MV-4-11 (cell line): ENCODE measurements at regions not wholly inside any gene's neighbourhood (a gene's known extent, or its start where the extent isn't known, plus 50 kb on each side); places are given as distances from the start of the nearest gene placed in this dataset.

Experiments used
- DNase-seq: peaks from one replicate; lab custom pipeline; 2025; lab: John Stamatoyannopoulos, UW

DNA sequence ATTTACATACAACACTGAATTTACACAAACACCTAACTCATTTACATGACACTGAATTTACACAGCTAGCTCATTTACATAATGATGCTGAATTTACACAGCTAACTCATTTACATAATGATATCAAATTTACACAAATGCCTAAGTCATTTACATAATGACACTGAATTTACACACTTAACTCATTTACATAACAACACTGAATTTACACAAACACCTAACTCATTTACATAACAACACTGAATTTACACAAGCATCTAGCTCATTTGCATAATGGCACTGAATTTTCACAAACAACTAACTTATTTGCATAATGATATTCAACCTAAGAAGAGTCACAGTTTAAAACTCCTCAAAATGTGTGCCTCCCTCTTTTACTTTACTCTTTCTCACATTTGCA is 511.7 kb downstream of the GALR1 start:
- DNase-seq, result no peak

DNA sequence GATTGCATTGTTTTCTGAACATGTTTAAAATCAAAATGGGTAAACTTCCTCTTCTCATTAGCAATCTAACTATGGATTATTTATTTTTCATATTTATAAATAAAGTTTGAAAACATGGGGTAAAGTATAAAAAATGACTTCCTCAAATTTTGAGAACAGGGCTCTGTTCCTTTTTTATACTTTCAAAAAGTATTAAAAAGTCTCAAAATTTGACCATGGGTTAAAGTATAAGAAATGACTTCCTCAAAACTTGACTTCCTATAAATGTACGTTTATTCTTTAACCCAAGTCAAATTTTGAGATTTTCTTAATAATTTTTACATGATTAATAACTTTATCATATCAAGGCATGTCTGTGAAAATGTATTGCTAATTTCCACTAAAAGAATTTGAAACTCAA is 512.4 kb downstream of the GALR1 start:
- DNase-seq, result peak; percentile 11

DNA sequence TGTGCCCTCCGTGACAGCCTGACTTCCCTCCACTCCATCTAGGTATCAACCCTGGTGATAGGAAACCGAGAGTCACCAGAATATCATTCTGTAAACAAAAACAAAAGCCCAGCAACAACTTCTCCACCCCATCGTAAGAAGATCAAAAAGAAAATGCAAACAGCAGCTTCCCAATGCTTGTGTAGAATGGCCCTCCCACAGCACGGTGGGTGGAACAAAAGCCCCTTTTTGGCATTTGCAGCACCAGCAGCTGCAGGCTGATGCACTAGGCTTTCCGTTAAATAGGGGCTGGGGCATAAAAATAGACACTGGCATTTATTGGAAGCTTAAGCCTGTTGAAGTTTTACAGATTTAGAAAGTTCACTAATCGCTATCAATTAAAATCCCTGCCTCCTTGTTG is 513.0 kb downstream of the GALR1 start:
- DNase-seq, result no peak

DNA sequence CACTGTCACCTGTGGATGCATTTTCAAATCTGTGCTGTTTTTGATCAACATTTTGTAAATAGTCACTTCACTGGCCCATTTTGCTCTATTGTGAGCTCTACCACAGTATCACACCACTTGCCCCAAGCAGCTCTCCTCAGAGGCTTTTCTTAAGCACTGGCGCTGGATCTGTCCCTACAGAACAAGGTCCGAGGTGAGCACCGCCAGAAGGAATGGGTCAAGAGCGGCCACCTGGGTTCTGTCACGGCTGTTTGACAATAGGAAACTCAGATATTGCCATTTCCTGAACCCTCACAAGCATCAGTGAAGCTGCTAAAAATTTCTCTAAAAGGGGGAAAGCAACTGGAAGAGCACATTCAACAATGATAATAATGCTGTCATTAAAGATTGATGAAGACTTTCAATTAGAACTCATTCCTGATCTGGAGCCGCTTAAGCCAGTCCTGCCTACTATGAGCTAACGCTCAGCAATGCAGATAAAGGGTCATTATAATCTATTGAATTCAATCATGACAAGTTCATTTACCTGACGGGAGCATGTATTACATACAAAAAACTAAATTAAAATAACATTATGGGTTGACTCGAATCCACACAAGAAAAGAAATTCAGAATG is 514.0 kb downstream of the GALR1 start:
- DNase-seq, result no peak

DNA sequence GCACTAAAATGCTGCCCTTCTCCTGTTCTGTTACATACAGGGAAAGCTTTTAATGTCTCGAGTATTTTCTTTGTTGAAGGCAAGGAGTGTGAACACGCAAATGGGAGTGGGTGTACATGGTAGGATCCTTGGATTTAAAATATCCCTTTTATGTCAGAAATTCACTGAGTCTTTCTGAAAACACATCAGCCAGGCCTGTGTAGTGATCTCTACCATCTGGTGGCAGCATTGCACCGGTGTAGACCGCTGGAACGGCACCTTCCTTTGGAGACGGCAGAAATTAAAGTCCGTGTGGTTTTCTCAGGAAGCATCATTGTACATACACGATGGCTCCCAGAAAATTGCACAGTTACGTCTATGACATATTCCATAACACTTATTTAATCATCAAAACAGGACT is 515.8 kb downstream of the GALR1 start:
- DNase-seq, result no peak

DNA sequence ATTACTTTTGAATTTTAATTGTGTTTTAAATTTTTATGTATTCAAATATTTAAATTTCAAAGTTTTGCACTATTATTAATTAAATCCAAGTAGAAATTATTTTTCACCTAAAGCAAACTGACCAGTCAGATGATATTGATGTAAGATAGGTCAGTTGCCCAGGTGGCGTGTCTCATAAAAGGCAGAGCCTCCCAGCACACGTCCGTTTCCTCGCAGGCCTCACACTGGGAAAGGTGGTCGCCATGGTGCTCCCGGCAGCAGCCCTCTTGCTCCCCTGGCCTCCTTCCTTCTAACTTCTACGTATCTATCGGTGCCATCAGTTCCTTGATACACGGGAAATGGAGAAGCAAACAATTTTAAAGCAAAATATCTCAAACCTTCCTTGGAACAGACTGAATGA is 516.8 kb downstream of the GALR1 start:
- no peak for DNase-seq

DNA sequence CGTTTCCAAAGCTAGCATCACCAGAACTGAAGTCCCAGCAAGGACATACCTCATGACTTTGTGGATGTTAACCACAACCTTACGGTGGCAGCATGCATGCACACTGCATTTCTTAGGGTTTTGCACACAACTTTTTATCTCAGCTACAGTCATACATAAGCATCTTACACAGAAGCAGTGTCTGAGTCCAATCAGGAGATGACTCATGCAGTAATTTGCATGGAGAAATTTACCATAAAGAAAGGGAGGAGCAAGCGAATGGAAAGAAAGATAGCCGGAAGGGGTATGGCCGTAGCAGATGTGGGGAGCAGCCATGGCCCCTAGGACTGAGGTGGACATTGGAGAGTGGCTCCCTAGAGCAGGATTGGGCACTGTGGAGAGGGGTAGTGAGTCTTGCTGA is 522.5 kb downstream of the GALR1 start:
- DNase-seq, result no peak

DNA sequence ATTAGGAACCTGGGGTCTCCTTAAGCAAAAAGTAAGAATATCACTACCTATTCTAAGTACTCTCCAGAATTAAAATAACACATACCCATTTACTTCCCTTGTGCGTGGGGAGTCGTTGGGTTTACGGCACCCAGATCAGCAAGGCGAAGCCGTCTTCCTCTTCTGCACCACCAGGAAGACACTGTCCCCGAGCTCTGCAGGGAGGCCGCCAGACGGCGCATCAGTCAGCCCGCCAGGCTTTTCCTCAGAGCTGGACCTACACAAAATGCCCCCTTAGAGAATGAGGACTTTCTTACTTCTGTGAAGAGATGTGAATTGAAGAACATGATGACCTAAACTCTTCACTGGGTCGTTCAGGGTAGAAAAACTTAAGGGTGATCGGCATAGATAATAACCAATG is 526.5 kb downstream of the GALR1 start:
- no peak for DNase-seq

DNA sequence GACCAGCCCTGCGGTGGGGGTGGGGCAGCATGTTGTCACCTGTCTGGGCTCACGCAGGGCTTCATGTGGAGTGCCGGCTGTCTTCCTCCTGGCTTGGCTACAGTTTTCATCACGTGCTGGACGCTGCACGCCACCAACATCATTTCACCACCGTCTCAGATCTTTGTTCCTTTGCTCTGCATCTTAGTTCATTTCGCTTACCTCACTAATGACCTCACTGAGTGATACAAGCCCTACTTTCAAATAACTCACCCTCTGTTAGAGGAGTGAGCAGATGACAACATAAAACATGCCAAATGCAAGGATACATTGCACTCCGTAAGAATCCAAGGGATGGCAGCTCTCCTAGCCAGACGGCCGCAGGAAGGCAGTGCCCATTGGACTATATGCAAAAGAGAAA is 527.5 kb downstream of the GALR1 start:
- no peak for DNase-seq

DNA sequence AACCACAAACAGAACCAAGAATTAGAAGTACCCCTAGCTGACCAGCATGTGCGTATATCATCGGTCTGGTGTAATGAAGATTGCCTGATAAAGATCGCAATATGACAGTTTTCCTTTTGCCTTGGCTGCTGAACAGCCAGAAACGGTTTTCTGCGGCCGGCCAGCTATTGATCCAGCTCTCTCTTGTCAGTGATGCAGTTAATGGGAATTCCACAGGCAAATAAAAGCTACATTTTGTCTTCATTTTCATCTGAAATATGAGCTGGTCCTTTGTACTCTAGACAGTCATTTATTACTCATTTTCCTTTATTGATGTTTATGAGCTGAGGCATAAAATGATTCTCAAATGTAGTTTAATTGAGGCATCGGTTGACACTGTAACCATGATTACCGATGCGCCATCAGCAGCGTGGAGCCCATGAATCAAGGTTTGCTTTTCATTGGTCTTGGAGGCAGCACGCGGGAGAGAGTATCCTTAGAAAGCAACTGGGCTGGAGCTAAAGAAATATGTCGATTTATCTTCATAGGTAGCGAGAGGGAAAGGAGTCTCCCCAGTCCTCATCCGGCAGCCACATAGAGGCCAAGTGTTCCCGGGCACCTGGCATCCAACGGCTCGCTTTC is 535.2 kb downstream of the GALR1 start:
- no peak for DNase-seq

DNA sequence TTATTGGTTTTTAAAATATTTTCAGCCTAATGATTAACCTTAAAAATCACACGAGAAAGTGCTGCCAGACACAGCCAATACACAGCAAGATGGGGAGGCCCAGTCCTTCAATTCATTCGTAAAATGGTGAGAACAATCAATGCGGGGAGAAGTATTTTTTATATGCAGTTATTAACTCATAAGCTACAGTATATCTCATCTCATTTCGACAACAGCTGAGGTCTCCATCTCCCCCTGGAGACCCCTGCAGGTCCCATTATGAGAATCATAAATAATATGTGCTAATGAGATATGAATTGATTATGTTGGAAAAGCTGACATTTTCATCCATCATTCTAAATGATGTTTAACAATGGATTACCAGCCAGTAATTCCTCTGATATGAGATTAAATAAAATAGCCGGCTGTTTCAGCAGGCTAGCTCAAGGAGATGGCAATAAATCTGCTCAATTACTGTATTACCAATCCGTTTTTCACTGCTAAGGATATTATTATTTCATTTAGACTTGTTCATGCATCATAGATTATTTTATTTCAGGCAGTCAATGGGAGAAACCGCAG is 535.8 kb downstream of the GALR1 start:
- DNase-seq, result no peak

DNA sequence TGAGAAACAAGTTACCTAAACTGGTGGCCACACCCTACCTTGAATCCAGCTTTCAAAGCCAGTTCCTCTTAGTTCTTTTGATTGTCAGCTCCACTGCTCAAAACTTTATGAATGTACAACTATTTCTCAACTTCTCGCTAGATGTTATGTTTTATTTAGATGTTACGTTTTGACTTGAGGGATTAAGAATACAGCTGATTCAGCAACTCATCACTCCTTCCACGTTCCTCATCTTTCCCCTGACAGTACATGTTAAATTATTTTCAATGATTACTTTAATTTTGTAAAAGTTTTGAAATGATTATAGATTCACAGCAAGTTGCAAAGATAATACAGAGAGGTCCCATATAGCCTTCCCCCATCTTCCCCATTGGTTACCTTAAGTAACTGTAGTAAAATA is 553.4 kb downstream of the GALR1 start:
- DNase-seq, result no peak

DNA sequence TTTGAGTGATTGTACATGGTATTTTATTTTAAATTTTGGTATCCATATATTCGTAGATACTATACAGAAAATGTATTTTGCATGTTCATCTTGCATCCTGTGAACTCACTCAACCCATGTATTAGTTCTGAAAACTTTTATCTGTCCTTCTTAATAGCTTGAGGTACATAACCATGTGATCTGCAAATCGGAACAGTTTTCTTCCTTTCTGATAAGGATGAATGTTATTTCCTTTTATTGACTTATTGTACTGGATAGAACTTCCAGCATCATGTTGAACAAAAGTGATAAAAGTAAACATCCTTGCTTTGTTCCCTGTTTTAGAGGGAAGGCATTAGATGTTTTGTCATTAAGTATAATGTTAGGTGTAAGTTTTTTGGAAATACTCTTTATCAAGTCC is 554.7 kb downstream of the GALR1 start:
- no peak for DNase-seq

DNA sequence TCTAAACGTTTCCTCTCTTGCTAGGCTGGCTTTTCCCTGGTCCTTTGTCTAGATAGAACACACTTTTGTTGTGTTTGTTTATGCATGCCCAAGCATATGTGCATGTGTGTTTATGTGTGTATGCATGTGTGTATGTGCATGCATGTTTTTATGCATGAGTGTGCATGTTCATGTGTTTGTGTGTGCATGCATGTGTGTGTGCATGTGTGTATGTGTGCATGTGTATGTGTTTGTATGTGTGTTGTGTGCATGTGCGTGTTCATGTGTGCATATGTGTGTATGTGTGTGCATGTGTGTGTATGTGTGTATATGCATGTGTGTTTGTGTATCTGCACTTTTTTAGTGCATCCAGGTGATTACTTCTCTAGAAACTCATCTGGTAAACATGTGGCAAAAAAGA is 558.0 kb downstream of the GALR1 start:
- no peak for DNase-seq

DNA sequence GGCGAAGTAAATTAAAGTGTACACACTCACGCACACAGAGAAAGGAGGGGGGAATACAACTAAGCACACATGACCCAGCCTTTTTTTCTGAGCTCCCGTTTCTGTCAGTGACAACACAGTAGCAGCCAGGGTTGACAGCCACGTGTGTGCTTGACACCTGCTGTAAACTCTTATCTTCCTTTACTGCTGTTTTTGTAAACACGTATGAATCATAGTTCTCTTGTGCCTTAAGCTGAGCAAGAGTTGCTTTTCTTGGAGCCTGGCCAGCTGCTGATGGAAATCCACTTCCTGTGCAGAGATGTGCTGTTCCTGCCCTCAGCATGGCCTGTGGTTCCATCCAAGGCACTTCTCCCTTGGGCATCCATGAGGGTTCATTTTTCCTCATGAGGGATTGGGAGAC is 561.9 kb downstream of the GALR1 start:
- no peak for DNase-seq

DNA sequence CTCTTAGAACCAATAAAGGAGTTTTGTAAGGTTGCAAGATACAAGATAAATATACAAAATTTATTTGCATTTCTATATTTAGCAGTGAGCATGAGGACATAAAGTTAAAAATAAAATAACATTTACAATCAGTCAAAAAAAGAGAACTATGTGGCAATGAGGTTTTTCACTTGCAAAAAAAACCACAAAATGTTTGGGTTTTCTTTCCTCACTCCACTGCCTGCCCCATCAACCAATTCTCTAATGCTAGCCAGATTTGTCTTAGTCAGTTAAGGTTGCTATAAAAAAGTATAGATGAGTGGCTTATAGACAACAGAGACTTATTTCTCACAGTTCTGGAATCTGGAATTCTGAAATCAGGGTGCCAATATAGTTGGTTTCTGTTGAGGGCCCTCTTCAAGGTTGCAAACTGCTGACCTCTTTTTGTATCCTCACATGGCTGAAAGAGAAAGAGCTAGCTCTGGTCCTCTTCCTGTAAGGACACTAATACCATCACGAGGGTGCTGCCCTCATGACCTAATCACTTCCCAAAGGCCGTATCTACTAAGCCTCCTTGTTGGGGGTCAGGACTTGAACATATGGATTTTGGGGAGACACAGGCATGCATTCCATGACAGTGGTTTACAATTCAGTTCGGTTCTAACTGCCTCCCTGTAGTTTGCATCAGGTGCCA is 566.2 kb downstream of the GALR1 start:
- DNase-seq, result peak; percentile 82

DNA sequence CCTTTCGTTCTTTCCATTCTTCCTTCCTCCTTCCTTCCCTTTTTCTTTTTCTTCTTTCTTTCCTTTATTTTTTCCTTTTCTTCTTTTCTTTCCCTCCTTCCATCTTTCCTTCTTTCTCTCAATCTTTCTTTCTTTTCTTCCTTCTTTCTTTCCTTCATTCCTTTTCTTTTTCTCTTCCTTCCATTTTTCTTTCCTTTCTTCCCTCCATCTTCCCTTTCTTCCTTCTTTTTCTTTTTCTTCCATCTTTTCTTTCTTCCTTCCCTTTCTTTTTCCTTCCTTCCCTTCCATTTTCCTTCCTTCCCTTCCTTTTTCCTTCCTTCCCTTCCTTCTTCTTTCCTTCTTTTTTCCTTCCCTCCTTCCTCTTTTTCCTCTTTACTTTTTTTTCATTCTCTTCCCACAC is 568.7 kb downstream of the GALR1 start:
- no peak for DNase-seq

DNA sequence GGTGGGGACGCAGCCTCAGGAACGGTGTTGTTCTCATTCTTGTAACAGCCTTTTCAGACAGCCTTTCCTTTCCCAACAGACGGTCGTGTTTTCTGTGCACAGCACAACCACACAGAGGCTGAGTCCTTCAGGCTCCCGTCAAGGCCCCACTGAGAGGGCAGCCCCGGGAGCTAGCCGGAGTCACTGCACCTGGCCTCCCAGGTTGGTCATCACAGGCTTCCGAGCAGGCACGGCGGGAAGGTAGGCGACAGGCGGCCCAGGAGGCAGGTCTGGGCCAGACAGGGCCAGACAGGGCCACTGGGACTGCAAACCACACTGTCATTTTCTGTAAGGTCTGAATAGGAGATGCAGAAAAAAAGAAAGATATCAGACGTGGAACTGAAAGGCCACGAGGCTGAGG is 570.8 kb downstream of the GALR1 start:
- no peak for DNase-seq

DNA sequence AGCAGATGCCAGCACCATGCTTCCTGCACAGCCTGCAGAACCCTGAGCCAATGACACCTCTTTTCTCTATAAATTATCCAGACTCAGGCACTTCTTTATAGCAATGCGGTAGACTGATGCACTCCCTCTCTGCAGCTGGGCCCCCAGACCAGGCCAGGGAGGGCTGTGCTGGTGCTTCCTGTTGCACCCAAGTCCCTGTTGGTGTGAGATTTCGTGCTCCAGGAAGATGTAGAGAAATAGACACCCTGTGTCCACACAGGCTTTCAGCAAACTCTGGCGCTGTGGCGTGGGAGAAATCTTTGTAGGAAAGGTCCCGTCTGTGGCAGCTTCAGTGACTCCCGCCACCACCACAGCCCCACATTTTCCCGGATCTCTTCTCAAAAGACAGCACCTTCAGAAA is 572.2 kb downstream of the GALR1 start:
- no peak for DNase-seq

DNA sequence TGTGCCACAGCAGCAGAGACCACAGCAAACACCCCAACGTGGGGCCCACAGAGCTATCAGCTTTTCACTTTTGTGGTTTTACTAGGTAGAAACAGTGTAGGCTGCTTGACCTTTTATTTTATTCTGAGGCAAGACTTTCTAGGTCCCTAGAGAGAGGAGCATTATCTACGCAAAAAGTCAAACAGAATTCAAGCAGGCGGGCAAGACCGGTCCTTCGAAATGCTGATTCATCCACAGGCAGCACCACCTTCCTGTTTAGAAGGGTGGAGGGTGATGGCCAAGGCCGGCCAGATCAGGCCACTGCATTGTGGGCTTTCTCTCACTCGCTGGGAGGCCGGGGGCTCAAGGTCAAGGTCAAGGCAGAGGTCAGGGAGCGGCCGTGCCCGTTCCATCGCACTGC is 573.0 kb downstream of the GALR1 start:
- no peak for DNase-seq

DNA sequence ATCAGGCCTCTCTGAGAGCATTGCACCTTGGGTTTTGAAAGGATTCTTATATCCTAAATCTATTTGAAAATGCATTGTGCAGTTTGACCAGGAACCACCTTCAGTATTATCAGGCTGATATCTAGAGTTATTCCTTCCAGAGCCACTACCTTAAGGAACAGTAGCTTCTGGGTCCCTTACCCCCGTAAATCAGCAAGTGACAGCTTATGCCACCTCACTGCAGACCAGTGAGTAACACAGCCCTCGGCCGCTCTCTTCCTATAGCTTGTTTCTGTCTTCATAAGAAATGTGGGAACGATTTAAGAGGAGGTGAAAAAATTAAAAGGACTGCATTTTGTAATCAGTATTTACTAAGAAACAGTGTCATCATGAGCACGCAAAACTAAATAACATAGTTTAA is 584.2 kb downstream of the GALR1 start:
- DNase-seq, result no peak

DNA sequence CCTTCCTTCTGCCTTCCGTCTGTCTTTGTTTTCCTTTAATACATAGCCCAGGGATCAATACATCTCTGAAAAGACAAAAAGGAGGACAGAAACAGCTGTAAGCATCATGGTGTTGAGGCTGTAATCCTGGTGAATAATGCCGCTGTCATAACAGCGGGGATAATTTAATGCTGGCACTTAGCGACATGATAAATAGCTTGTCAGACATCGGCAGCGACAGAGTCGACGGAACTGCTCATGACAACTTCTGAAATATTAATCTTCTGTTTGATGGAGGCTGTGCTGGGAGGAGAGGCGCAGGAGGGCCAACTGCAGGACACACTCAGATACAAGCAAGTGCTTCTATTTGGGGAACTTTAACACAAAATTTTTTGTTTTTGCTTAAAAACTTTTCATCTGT is 602.2 kb downstream of the GALR1 start:
- no peak for DNase-seq

DNA sequence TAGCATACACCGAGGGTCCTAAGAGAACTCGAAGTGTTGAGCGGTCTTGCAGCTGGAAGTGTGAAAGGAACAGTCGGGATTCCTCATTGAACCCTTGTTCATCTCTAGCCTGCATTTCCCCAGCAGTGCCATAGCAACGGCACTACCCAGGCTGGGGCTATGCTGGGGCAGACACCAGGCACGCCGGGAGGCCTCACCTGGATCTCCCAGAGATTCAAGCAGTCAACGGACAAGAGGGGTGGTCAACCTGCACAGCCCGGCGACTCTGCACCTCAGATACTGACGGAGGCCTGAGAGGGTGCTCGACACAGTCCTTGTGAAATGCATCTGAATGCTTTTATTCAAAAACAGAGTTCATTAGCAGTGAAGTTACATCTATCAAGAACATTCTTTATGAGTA is 604.2 kb downstream of the GALR1 start:
- DNase-seq, result no peak
